ENCODE measurements at regions not wholly inside any gene's neighbourhood (a gene's known extent, or its start where the extent isn't known, plus 50 kb on each side); places are given as distances from the start of the nearest gene placed in this dataset.

GRCh38 chr9:119765632-119766175 is 396.5 kb upstream of the BRINP1 start:
- DNase-seq (ENCODE audit: extremely low read depth, low read depth) = no peak

GRCh38 chr9:119763260-119763659 is 394.0 kb upstream of the BRINP1 start:
- DNase-seq (ENCODE audit: extremely low read depth, low read depth) = no peak
- TF ChIP-seq, protein P1, sequence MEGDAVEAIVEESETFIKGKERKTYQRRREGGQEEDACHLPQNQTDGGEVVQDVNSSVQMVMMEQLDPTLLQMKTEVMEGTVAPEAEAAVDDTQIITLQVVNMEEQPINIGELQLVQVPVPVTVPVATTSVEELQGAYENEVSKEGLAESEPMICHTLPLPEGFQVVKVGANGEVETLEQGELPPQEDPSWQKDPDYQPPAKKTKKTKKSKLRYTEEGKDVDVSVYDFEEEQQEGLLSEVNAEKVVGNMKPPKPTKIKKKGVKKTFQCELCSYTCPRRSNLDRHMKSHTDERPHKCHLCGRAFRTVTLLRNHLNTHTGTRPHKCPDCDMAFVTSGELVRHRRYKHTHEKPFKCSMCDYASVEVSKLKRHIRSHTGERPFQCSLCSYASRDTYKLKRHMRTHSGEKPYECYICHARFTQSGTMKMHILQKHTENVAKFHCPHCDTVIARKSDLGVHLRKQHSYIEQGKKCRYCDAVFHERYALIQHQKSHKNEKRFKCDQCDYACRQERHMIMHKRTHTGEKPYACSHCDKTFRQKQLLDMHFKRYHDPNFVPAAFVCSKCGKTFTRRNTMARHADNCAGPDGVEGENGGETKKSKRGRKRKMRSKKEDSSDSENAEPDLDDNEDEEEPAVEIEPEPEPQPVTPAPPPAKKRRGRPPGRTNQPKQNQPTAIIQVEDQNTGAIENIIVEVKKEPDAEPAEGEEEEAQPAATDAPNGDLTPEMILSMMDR (IDR thresholded peaks at IDR 0.05; ENCODE audit: low read depth, low read length) = no peak

More at GRCh38 chr9:119765632-119766175, 396.5 kb upstream of the BRINP1 start:
- TF ChIP-seq, protein P1 (IDR thresholded peaks at IDR 0.05; ENCODE audit: low read depth, low read length) = no peak

GRCh38 chr9:119761812-119762211 is 392.6 kb upstream of the BRINP1 start:
- TF ChIP-seq, protein P1 (IDR thresholded peaks at IDR 0.05; ENCODE audit: low read depth, low read length) = no peak
- no peak for DNase-seq (ENCODE audit: extremely low read depth, low read depth)

- DNase-seq (ENCODE audit: extremely low read depth, low read depth) = no peak
Observed at GRCh38 chr9:119758990-119759389, 389.8 kb upstream of the BRINP1 start.

DNA sequence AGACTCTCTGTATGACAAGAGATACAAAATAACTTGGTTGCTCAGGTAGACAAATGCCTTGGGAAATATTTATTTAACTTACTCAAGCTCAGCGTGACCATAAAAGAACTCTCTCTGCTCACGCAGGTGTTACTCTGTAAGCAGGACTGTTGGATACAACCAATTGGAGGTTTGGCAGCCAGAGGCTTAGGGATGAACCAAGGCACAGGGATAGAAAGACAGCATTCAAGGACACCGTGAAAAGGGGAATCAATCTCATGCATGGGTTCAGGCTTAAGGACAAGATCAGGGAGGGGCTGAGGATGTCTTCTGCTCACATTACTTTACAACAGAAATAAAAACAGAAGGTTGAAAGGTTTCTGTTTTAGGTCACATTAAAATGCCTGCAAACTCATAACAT is 389.0 kb upstream of the BRINP1 start:
- no peak for DNase-seq (ENCODE audit: extremely low read depth, low read depth)

More at GRCh38 chr9:119758990-119759389, 389.8 kb upstream of the BRINP1 start:
- TF ChIP-seq, protein P1 (IDR thresholded peaks at IDR 0.05; ENCODE audit: low read depth, low read length) = no peak

GRCh38 chr9:119739476-119739875 is 370.2 kb upstream of the BRINP1 start:
- TF ChIP-seq, protein P1 (IDR thresholded peaks at IDR 0.05; ENCODE audit: low read depth, low read length) = no peak
- no peak for DNase-seq (ENCODE audit: extremely low read depth, low read depth)

More for the DNA sequence above, 389.0 kb upstream of the BRINP1 start:
- TF ChIP-seq, protein P1 (IDR thresholded peaks at IDR 0.05; ENCODE audit: low read depth, low read length) = no peak

- TF ChIP-seq, protein P1 (IDR thresholded peaks at IDR 0.05; ENCODE audit: low read depth, low read length) = no peak
- no peak for DNase-seq (ENCODE audit: extremely low read depth, low read depth)
Observed at GRCh38 chr9:119736491-119737454, 367.5 kb upstream of the BRINP1 start.
